ENCODE measurements at regions not wholly inside any gene's neighbourhood (a gene's known extent, or its start where the extent isn't known, plus 50 kb on each side); places are given as distances from the start of the nearest gene placed in this dataset.

- TF ChIP-seq, protein P1, sequence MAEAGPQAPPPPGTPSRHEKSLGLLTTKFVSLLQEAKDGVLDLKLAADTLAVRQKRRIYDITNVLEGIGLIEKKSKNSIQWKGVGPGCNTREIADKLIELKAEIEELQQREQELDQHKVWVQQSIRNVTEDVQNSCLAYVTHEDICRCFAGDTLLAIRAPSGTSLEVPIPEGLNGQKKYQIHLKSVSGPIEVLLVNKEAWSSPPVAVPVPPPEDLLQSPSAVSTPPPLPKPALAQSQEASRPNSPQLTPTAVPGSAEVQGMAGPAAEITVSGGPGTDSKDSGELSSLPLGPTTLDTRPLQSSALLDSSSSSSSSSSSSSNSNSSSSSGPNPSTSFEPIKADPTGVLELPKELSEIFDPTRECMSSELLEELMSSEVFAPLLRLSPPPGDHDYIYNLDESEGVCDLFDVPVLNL (CRISPR knock-in tag; IDR thresholded peaks at IDR 0.05; ENCODE audit: borderline replicate concordance, low read depth), result no peak
- TF ChIP-seq NR2C2 (CRISPR knock-in tag; IDR thresholded peaks at IDR 0.05), result no peak
- no peak for TF ChIP-seq ZNF232 (CRISPR knock-in tag; IDR thresholded peaks at IDR 0.05)
- TF ChIP-seq, protein P2, sequence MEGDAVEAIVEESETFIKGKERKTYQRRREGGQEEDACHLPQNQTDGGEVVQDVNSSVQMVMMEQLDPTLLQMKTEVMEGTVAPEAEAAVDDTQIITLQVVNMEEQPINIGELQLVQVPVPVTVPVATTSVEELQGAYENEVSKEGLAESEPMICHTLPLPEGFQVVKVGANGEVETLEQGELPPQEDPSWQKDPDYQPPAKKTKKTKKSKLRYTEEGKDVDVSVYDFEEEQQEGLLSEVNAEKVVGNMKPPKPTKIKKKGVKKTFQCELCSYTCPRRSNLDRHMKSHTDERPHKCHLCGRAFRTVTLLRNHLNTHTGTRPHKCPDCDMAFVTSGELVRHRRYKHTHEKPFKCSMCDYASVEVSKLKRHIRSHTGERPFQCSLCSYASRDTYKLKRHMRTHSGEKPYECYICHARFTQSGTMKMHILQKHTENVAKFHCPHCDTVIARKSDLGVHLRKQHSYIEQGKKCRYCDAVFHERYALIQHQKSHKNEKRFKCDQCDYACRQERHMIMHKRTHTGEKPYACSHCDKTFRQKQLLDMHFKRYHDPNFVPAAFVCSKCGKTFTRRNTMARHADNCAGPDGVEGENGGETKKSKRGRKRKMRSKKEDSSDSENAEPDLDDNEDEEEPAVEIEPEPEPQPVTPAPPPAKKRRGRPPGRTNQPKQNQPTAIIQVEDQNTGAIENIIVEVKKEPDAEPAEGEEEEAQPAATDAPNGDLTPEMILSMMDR (IDR thresholded peaks at IDR 0.05), result no peak
- TF ChIP-seq, protein P3, sequence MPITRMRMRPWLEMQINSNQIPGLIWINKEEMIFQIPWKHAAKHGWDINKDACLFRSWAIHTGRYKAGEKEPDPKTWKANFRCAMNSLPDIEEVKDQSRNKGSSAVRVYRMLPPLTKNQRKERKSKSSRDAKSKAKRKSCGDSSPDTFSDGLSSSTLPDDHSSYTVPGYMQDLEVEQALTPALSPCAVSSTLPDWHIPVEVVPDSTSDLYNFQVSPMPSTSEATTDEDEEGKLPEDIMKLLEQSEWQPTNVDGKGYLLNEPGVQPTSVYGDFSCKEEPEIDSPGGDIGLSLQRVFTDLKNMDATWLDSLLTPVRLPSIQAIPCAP (CRISPR knock-in tag; IDR thresholded peaks at IDR 0.05), result no peak
- no peak for TF ChIP-seq FOXK1 (CRISPR knock-in tag; IDR thresholded peaks at IDR 0.05)
- no peak for TF ChIP-seq USF2 (CRISPR knock-in tag; IDR thresholded peaks at IDR 0.05)
- TF ChIP-seq GRHL2 (CRISPR knock-in tag; IDR thresholded peaks at IDR 0.05; ENCODE audit: insufficient replicate concordance, severe bottlenecking), result no peak
- TF ChIP-seq ATF2 (CRISPR knock-in tag; IDR thresholded peaks at IDR 0.05; ENCODE audit: borderline replicate concordance, low read depth), result no peak
- no peak for TF ChIP-seq HMGXB4 (CRISPR knock-in tag; IDR thresholded peaks at IDR 0.05)
- no peak for TF ChIP-seq FOXP1 (CRISPR knock-in tag; IDR thresholded peaks at IDR 0.05; ENCODE audit: borderline replicate concordance)
Observed at GRCh38 chr14:82837611-82838140, 1304.0 kb upstream of the SEL1L start.

Data from WTC11 (cell line).